Activated CD4-positive, alpha-beta T cell treated with anti-CD3 and anti-CD28 coated beads, Interleukin-2, amount 50 U/mL, for 48 hours (primary cell): ENCODE measurements at regions not wholly inside any gene's neighbourhood (a gene's known extent, or its start where the extent isn't known, plus 50 kb on each side); places are given as distances from the start of the nearest gene placed in this dataset.

Experiments used
- DNase-seq, 2 experiments: peaks; one replicate each; pipeline ENCODE4 v3.0.0-alpha.2; 2020

DNA sequence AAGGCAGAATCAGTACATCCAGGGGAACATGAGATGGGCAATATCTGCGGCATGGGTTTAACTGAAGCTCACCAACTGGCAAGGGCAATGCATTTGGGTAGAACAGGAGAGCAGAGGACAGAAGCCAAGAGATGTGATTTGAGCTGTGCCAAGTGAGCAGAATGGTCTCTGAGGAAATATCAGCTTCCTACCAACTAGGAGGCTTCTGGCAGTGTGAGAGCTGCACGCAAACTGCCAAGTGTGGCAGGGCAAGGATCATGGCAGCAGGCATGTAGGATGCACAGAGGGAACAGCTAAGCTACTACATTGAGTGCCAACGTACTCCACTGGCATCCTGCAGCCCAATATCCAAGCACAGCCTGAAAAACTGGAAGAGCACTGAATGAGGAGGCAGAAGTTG is 1036.5 kb downstream of the TUSC7 start:
- DNase-seq, result no peak

DNA sequence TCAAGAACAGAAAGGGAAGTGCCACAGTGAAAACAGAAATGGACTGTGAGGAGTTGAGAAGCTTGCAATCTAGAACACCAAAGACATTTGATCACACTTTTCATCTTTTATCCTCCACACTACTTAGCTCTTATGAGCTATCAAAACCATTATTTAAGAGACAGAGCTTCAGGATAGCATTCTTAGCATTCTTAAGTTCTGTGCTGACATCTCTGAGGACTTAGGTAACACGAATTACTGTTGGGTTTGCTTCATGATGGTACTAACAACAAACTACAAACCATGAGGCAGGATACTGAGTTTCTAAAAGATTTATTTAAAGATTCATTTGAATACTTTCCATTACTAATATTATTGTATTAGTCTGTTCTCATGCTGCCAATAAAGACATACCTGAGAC is 1038.6 kb downstream of the TUSC7 start:
- DNase-seq, result no peak

DNA sequence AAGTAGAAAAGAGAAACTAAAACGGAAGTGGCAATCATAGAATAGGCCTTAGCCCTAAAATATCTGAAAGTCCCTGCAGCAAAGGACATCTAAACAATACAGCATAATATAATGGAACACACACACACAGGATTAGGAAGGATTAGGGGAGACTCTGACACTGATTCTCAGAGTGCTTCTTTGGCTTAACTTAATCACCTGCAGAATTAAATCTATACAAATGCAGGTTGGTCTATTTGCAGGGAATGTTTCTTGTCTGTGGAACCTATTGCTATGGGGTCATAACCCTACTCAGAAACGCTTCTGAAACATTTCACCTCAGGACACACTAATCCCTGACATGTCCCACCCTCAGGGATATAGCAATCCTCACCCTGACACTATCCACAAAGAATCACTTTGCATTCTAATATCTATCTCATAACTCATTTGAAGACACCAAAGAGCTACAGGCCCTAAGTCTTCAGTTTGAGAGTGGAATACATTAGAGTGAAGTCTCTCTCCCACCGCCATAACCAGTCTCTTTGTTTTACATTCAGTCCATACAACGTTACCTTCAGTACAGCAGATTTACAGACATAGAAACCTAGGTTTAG is 1041.2 kb downstream of the TUSC7 start:
- DNase-seq, result no peak

DNA sequence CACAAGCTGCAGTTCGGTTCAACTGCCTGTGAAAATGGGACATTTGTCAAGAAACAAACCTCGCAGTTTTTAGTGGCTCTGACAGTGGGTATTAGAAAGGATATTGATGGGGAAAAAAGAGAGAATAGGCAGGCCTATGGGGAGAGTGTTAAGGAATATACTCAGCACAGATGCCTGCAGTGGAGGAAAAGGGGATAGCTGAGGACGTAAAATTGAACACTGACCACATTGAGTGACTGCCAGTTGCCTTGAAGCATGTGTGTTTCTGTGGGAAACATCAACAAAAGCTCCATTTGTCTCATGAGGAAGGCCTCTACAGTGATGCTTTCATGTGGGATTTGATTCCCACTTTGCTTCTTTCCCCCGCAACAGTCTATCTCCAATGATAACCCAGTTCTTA is 1042.1 kb downstream of the TUSC7 start:
- DNase-seq, result no peak

DNA sequence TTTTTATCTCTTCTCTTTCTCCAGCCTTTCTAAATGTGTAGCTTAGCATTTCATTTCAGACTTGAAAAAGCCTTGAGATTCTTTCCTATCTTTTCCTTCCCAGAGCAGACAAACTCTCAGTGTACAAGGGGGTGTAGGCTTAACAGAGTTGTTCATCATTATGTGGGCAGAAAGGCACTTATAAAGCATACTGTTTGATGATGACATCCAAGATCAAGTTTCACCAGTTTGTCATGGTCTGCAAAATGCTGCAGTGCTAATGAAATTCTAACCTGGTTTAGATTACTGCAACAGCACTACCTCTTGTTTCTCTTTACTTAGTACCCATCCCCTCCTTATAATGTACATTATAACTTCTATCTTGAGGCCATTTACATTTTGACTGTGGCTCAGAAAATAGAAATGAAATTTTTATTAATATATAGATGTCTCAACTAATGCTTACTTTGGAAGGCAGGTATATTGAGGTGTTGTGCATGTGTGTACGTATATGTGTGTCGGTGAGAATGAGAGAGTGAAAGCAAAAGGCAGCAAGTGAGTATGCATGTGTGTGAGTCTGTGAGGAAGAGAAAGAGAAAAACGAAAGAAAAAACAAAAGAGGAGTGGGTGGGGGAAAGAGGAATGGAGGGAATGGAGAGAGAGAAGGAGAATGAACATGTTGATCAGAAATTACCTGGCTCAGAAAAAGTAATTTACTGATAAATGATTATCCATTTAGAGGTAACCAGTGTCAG is 1043.6 kb downstream of the TUSC7 start:
- DNase-seq, result no peak

DNA sequence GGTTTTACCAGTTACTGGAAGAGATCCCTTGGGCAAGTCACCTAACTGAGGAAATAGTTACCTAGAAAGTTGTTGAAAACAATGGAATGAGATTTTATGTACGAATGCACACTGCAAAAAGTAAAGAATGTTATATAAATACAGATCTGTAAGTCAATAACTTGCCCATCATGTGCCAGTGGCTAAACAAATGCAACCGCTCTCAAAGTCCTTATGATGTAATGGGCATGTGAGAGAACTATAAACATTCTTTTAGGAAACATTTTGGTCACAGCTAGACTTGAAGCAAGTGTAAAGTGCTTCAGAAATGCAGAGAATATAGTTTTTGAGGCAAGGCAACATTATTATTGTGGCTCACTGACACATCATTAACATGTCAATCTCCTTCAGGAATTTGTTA is 1044.5 kb downstream of the TUSC7 start:
- no peak for DNase-seq

DNA sequence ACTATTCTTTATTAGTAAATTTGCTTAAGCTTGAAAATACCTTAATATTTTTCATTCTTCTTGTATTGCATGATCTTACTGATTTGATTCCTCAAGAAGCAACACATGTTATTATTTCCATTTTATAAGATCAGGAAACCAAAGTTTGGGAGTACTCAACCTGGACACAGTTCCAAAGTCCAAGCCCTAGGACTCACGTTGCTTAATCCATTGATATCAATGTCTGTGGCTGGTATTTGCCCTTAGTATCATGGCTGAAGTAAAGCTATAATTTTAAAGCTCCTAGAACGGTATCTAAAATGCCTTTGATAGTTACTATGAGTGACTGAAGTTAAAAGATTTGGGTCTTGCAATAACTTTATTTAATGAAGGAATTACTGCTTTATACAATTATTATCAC is 1045.3 kb downstream of the TUSC7 start:
- no peak for DNase-seq

DNA sequence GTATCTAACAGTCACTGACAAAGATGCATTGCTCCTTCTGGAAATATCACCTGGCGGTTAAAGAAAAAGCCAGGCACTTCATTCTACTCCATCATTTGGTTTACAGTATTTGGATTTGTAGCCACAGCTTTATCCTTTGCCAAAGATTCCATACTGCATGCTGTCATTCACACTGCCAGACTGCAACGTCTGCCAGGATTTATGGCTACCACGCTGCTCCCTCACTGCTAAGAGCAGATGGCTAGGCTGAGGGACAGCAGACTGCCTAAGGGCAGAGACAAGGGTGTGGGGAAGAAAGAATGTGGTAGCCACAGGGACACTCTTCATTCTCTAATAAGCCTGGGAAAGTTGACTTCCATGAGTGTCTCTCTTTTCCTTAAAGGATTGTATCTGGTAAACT is 1047.0 kb downstream of the TUSC7 start:
- DNase-seq, result no peak

DNA sequence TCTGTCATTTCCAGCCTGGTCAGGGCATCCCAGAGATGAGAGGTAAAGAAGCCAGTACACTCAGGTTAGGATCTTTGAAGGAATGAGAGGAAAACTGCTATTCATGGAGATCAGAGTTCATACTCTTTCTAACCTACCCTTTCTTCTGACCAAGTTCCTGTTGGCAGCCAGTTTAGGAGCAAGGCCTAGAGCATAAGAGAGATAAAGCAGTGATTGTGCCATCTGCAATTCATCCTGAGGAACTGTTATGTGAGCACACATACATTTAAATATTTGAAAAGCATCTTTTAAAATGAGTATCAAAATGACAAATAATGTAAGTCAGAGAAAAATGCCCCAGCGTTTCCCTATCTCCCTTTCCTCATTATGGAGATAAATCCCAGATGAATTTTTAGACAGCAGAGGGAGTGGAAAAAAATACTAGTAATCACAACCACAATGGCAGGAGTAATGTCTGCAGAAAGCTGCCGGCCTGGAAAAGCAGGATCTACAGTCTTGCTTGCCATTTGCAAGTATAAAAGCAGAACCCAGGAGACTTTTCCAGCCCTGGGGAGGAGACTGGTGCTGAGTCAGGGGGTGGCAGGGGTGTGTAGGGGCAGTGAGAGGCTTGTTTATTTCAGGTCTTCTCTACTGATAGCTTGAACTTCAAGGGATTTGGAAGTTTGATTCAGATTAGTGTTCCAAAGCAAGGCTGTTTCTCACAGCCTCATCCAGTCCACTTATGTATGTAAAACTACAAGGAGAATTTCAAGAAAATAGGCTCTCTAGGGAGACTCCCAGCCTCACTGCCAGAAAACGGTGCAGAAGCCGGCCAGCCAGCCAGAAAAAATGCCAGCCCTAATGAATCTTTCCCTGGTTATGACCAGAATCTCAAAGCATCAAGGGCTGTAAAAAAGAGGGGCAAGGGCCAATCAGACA is 1052.4 kb downstream of the TUSC7 start:
- DNase-seq, result no peak

DNA sequence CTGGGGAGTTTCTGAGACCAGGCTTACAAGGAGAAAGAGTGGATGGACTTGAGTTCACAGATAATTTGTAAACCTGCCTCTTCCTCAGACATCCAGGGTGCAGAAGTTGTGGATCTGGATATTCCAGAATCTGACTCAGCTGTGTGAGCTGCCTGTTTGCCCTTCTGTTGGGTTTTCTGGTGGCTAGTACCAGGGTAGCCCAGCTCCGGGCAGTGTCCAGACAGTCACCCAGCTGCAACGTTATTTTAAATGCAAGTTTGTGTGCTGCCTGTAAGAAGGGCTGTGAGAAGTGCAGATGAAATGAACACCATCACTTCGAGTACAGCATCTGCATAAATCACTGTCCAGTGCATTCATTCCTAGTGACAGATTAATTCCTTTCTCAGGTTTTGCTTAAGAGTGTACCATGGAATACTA is 1053.0 kb downstream of the TUSC7 start:
- DNase-seq, result no peak

DNA sequence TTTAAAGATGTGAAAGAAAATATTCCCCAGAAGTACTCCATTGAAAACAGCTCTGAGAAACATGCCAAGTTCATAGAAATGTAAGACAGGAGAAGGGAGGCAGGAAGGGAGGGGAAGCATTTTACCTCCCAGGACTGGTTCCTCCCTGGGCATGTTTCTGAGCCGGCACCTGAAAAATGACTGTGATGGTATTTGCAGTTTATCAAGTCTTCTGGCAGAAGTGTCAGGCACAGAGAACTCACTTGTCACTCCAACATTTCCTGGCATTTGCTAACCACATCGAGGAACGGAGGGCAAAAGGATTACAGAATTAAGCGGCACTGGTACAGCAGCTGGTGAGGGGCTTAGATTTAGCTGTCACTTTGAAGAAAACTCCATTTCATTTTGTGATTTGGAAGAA is 1054.0 kb downstream of the TUSC7 start:
- no peak for DNase-seq

DNA sequence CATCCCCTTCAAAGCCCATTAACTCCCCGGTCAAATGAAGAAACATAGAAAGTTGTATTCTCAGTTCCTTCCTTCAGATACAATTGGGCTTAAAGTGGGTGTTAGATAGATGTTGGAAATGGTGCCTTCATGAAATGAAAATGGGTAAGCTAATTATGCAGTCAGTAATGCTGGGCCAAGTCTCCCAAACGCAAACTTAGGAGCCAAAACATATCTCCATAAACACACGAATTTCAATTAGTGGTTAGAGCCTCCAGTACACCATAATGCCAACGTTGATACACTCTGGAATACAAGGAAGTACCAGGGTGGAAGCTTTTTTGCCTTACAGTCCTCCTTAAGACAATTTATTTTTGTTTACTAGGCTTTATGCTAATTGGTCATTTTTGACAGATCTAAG is 1059.0 kb downstream of the TUSC7 start:
- DNase-seq, result no peak

DNA sequence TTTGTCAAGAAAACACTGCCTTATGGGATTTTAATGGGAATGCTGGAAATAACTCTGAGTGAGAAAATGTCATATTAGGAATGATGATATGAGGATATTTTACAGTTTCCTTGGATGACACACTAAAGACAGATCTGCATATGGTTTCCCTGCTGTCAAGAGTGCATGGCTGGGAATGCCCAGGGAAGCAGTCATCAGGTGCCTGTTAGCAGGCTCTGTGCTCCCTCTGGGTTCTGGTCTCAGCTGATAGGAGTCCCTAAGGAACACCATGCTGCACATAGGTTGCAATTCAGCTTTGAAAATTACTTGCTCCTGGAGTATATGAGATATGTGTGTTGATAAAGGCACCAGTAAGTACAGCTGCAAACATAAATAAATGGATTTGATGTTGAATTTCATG is 1064.6 kb downstream of the TUSC7 start:
- no peak for DNase-seq

DNA sequence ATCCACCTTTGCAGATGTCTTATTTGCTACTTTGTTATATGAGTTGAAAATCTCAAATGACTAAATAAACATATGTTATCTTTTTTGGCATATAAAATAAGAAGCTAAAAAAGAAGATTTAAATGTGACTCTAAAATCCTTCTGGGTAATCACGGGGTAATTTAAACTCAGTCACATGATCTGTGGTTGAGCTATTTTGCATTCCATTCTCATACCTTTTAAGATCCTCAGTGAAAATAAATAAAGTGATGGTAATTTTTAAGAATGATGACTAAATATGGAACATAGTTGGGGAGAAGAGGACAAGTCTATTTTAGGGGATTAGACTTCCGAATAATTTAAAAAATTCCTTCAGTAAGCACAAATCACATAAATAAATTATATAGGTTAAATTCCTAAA is 1076.8 kb downstream of the TUSC7 start:
- no peak for DNase-seq

DNA sequence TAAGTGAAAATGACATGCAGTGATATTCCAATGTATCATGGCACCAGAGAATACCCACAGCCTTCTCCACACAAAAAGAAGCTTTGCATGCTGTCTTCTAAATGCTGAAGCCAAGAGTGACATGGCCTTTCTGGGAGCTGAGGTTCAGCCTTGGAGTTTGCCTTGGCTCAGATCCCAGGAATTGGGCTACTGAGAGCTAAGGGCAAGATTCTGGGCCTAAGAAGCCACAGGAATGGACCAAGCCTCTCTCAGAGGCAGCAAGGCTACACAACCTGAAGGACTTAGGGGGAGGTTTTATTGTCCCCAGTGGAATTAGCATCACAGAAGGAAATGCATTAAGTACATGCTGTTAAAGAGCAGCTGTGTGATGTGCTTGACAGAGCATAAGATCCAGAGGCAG is 1078.5 kb downstream of the TUSC7 start:
- DNase-seq, result no peak

DNA sequence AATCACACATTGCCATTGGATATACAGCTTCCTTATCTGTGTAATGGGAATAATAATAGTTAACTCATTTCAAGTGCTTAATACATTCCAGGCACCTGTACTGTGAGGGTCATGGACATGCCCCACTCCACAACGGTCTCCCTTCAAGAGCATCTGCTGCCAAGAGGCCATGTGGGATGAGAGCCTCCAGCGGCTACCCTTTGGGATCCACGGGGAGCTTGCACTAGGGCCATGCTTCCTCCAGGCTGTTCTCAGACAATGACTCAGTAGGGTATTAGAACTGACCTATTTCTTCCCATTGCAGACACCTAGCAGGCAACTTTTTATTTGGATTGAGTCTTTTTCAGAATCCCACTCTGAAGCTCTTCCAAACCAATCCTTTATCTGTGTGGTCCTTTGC is 1078.9 kb downstream of the TUSC7 start:
- no peak for DNase-seq

DNA sequence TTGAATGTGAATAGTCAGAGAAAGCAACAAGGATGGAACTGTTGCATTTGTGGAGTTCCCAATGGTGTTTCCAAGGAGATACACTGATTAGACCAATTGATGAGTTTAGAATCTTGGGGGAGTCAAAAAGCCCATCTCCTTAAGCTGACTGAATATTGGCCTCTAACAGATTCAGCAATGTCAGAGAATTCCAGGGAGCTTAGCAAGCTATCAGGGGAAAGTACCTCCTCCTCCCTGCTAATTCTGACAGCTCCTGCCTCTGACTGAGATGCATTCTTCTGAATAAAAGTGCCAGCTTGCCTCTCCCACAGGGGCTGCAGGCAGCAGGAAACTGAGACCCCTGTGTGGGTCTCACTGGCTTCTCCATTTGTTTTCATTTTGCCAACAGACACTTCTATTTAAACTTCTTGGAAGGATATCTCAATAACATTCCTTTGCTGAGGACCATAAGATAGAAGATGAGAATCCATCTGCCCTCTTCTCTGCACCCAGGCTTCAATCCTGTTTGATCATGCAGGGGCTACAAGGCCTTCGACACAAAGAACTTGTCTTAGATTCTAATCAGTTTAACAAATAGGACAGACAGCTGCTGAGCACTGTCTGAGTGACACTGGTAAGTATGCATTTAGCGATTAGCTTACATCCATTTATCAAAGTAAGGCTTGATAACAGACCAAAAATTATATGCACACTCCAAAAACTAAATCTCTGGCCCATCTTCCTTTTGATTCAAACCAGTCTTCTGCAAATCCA is 1080.8 kb downstream of the TUSC7 start:
- DNase-seq, result no peak

DNA sequence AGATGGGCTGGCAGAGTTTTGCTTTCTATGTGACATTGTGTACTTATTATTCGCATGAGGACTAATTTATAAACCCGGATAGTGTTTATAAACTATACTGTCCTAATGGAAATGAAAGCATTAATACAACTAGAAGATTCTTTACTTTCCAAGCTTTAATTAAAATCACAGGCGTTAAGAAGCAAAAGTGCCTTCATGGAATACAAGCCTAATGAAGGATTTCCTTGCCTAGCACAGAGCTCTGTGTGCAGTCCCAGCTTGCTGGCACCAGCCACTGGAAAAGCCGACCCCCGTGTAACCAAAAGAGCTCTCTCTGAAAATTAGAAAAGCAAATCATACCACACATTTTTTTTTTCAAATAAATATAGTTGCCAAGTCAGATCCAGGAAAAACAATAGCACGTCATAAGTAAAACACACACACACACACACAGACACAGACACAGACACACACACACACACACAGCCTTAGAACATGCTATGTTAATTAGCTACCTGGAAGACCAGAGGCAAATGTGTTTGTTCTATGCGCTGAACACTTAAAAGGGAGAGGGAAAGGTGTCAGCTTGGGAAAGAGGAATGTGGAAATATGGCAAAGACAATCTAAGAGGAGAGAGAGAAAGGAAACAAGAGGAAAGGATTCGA is 1084.2 kb downstream of the TUSC7 start:
- DNase-seq, result no peak

DNA sequence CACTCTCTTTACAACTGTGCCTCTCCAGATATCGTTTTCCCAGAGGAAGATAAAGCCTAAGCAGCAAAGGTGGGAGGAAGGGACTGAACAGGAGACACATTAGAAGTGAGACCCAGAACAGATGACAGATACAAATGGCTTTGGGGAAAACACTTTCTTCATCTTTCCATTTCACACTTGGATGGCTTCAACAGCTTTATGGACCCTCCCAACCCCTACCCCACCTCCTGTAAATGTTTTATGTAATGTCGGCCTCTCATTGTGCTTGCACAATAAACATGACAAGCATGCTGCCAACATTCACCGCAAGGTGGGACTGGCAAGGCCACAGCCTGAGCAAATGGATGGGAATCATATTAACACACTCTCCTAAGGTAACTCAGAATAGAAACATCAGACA is 1088.6 kb downstream of the TUSC7 start:
- DNase-seq, result no peak

DNA sequence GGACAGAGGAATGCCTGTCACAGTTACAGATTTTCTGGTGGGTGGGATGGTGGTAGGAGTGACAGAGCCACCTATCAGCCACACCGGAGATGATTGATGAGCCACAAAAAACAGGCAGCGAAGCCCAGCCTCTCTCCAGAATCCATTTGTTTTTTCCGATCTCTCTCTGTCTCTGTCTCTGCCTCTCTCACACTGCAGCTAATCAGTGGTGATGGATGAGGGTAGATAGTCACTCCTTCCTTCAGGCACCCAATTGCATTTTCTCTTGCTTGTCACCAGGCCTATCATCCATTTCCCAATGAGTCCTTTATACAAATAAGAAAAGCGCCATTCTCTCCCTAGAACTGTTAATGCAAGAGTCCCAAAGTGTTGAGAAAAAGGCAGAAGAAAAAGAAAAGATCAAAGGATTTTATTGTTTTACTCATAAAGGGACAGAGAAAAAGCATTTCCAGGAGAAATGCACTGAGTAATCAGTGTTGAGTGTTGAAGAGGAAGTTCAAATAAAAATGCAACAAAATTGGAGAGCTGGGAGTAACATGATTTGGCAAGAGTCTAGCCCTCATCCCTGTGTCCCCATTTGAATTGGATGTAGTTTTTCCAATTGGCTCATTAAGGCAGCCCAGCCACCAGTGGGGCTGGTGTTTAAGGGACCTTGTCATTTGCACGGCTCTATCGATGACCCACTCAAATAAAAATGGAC is 1089.3 kb downstream of the TUSC7 start:
- DNase-seq, result no peak

DNA sequence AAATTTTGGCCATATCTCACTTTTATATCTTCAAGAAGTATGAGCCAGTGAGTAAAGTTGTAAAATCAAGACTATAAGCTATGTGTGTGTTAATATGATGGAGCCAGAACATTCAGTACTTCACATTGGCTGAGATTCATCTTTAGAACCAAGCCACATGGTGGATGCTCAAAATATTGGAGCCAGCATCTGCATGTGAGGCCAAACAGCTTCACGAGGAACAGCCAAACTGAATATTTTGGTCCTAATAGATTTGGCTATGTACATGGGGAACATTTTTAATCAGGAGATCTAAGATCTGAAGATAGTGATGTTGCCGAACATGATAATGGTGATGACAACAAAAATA is 1089.8 kb downstream of the TUSC7 start:
- no peak for DNase-seq

DNA sequence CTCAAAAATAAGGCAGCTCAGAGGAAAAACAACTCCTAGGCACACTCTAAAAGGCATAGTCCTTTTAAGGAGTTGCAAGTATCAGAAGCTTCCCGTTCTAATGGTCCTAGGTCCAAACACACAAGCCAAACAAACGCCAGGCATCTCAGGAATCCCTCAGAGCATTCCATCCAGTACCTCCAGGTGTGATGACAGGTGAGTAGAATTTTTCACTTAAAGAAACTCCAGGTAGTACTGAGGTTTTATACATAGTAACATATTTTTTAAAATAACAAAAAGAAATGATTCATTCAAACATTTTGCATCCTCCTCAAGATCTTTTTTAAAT is 1092.3 kb downstream of the TUSC7 start:
- DNase-seq, result no peak
